ENCODE measurements at regions not wholly inside any gene's neighbourhood (a gene's known extent, or its start where the extent isn't known, plus 50 kb on each side); places are given as distances from the start of the nearest gene placed in this dataset.

GRCh38 chr20:1803932-1804501, 91.2 kb upstream of the SIRPA start (continued):
- TF ChIP-seq FOS (IDR thresholded peaks at IDR 0.05; ENCODE audit: low read depth, low read length) = no peak

GRCh38 chr20:1803061-1803931, 91.9 kb upstream of the SIRPA start:
- intact Hi-C loops (cut with micrococcal nuclease) = loop anchor here (1.0 to 2.0 kb wide), 3 partner anchors 41 to 300 kb away; no protein-coding TSS in a partner anchor
- no peak overlapping the region; the same call in 2 of the 3 replicates for H2BK15ac ChIP-seq (ENCODE audit: low read depth, low read length)
- H3K56ac ChIP-seq (ENCODE audit: extremely low read depth, insufficient read depth, low read length) = no peak overlapping the region
- ChIA-PET CTCF (interaction anchor here (1.1 kb wide), 1 partner anchor 65 kb away, joined by 3 read pairs; no protein-coding TSS in a partner anchor), POLR2A (ENCODE audit: unreplicated experiment) (no interaction called here)
- H2BK5ac ChIP-seq (ENCODE audit: low read depth, low read length, poor library complexity, severe bottlenecking) = no peak overlapping the region
- BruUV-seq (replicated peaks) = no TSS peak
- no peaks in the 10 kb centered on the region for H3K9me3 ChIP-seq (ENCODE audit: control insufficient read depth, insufficient read depth, low read length)
- H3K9ac ChIP-seq (ENCODE audit: low read depth, low read length) = peak overlapping the region; percentile 61
- H3K14ac ChIP-seq (replicated peaks; ENCODE audit: low read depth, low read length) = peak overlapping the region; percentile 54; the same call in 1 of the 2 replicates
- H4K5ac ChIP-seq (ENCODE audit: low read depth, low read length) = peak overlapping the region; percentile 55
- peak overlapping the region; percentile 40 for H2BK120ac ChIP-seq (ENCODE audit: low read depth, low read length)
- WGBS, 2 experiments (ENCODE audit: extremely low coverage in 2 of 2, insufficient read length in 1 of 2) = 3% methylated on average over 40 of the region's 100 CpGs; no CpG with 5 or more reads in 1 of the 2 experiments
- H4K91ac ChIP-seq (ENCODE audit: insufficient read depth, low read depth, low read length) = peak overlapping the region; percentile 66; the same call in 1 of the 2 replicates
- H2AFZ ChIP-seq (replicated peaks; ENCODE audit: low read length, poor library complexity) = peak overlapping the region; percentile 90
- H3K23ac ChIP-seq (ENCODE audit: low read depth, low read length) = peak overlapping the region; percentile 22
- H3K36me3 ChIP-seq (ENCODE audit: control insufficient read depth, insufficient read depth, low read length) = no peaks in the 10 kb centered on the region
- no peaks in the 10 kb centered on the region for H3K79me1 ChIP-seq (ENCODE audit: low read depth in 1 of 2, low read length in 2 of 2)
- H3K4me3 ChIP-seq (ENCODE audit: insufficient read depth, low read depth, low read length) = peak overlapping the region; percentile 50
- H2AK5ac ChIP-seq (ENCODE audit: low read depth, low read length) = no peak overlapping the region
- no peaks in the 10 kb centered on the region for H4K20me1 ChIP-seq (ENCODE audit: insufficient read depth, low read length)
- peak overlapping the region; percentile 48 to 69; a peak in 3 of 4 replicates for H4K8ac ChIP-seq (ENCODE audit: low read depth in 2 of 2, low read length in 2 of 2)
- H3K4me2 ChIP-seq (ENCODE audit: low read depth, low read length) = peak overlapping the region; percentile 71
- 0 out of 2 replicates have a peak, but pooled peaks cover 3% of the 10 kb centered on the region for H3K9me1 ChIP-seq (ENCODE audit: insufficient read depth, low read length)
- DNase-seq (peak; percentile 60), ATAC-seq (ENCODE audit: low read depth) (peak; percentile 73)
- H3K4ac ChIP-seq (ENCODE audit: low read depth, low read length) = peak overlapping the region; percentile 25
- H3K18ac ChIP-seq (ENCODE audit: low read depth, low read length) = no peak overlapping the region
- dilution Hi-C loops (cut with HindIII; ENCODE audit: low sequenced_read_pairs, unreplicated experiment) = no loop called here
- peaks cover 2% of the 10 kb centered on the region; the same call in 1 of the 2 replicates for H3K27me3 ChIP-seq (ENCODE audit: control insufficient read depth, insufficient read depth, low read length)
- H3K27ac ChIP-seq (ENCODE audit: insufficient read depth, low read length) = peak overlapping the region; percentile 47; the same call in 1 of the 2 replicates
- in situ Hi-C loops (cut with MboI; ENCODE audit: low sequenced_read_pairs) = loop anchor here (5.0 kb wide), 1 partner anchor 99 kb away; no protein-coding TSS in a partner anchor
- H2AK9ac ChIP-seq (replicated peaks; ENCODE audit: low read depth, low read length, poor library complexity) = peak overlapping the region; percentile 22
- peaks cover 5% of the 10 kb centered on the region for H3K4me1 ChIP-seq (ENCODE audit: control insufficient read depth, insufficient read depth, low read length)
- no peak overlapping the region; the same call in 1 of the 2 replicates for H2BK20ac ChIP-seq (ENCODE audit: low read depth, low read length)
- TF ChIP-seq ELK1 (IDR thresholded peaks at IDR 0.05; ENCODE audit: borderline replicate concordance, low read depth, low read length) = no peak
- TF ChIP-seq CEBPB (IDR thresholded peaks at IDR 0.05; ENCODE audit: low read depth, low read length) = no peak
- no peak for TF ChIP-seq POLR2A (IDR thresholded peaks at IDR 0.05; ENCODE audit: low read depth, low read length)
- TF ChIP-seq BHLHE40 (IDR thresholded peaks at IDR 0.05; ENCODE audit: low read depth, low read length) = no peak

Measured in IMR-90 (cell line).